Stimulated activated CD8-positive, alpha-beta memory T cell treated with anti-CD3 and anti-CD28 coated beads, Interleukin-15, amount 100 ng/mL, for 48 hours (primary cell): ENCODE measurements at regions not wholly inside any gene's neighbourhood (a gene's known extent, or its start where the extent isn't known, plus 50 kb on each side); places are given as distances from the start of the nearest gene placed in this dataset.

ENCODE experiments used
- DNase-seq, 2 donors: peaks; one replicate each; pipeline ENCODE4 v3.0.0-alpha.2; 2020; ENCODE audit warnings: low read depth in 2 of 2

- no peak for DNase-seq
Observed at GRCh38 chr6:170084166-170084730, 206.6 kb downstream of the DLL1 start.

- DNase-seq, result no peak
Observed at GRCh38 chr6:170083236-170084051, 207.4 kb downstream of the DLL1 start.

GRCh38 chr6:170082531-170083187 lies 208.2 kb downstream of the DLL1 start:
- DNase-seq, result no peak

- no peak for DNase-seq
Observed at GRCh38 chr6:170082067-170082466, 208.8 kb downstream of the DLL1 start.

- DNase-seq, result no peak
Observed at GRCh38 chr6:170081556-170081955, 209.3 kb downstream of the DLL1 start.

GRCh38 chr6:170080828-170081371 lies 210.0 kb downstream of the DLL1 start:
- no peak for DNase-seq

- DNase-seq, result no peak
Observed at GRCh38 chr6:170080169-170080827, 210.6 kb downstream of the DLL1 start.

GRCh38 chr6:170076466-170077165 lies 214.3 kb downstream of the DLL1 start:
- DNase-seq, result no peak

- DNase-seq, result no peak
Observed at GRCh38 chr6:170075659-170076223, 215.1 kb downstream of the DLL1 start.

- no peak for DNase-seq
Observed at GRCh38 chr6:170074907-170075306, 216.0 kb downstream of the DLL1 start.

GRCh38 chr6:170074435-170074834 lies 216.4 kb downstream of the DLL1 start:
- no peak for DNase-seq

- DNase-seq, result no peak
Observed at GRCh38 chr6:170073846-170074245, 217.0 kb downstream of the DLL1 start.

GRCh38 chr6:170072246-170072645 lies 218.6 kb downstream of the DLL1 start:
- no peak for DNase-seq

GRCh38 chr6:170069611-170070010 lies 221.3 kb downstream of the DLL1 start:
- no peak for DNase-seq

GRCh38 chr6:170068496-170068895 lies 222.4 kb downstream of the DLL1 start:
- no peak for DNase-seq

GRCh38 chr6:170067923-170068360 lies 222.9 kb downstream of the DLL1 start:
- DNase-seq, result no peak

- no peak for DNase-seq
Observed at GRCh38 chr6:170067181-170067641, 223.7 kb downstream of the DLL1 start.

GRCh38 chr6:170066679-170067078 lies 224.2 kb downstream of the DLL1 start:
- DNase-seq, result no peak

GRCh38 chr6:170063851-170064602 lies 226.9 kb downstream of the DLL1 start:
- no peak for DNase-seq

- no peak for DNase-seq
Observed at GRCh38 chr6:170063431-170063830, 227.4 kb downstream of the DLL1 start.
